ENCODE measurements at regions not wholly inside any gene's neighbourhood (a gene's known extent, or its start where the extent isn't known, plus 50 kb on each side); places are given as distances from the start of the nearest gene placed in this dataset.

DNA sequence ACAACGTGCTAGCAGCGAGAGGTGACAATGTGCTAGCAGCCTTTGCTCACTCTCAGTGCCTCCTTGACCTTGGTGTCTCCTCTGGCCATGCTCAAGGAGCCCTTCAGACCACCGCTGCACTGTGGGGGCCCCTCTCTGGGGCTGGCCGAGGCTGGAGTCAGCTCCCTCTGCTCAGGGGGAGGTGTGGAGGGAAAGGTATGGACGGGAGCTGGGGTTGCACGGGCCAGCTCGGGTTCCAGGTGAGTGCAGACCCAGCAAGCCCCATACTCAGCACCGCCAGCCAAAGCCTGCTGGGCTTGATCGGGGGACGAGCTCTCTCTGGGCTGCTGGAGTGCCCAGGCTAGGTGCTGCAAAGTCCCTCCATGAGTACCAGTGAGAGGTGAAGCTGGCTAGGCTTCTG is 180.2 kb downstream of the TRIM36 start:
- Mint-ChIP-seq H3K27me3 (ENCODE audit: unreplicated experiment) (no peaks in the 10 kb centered on the region), H3K4me1 (ENCODE audit: unreplicated experiment) (no peaks in the 10 kb centered on the region), H3K9me3 (ENCODE audit: unreplicated experiment) (peaks cover 6% of the 10 kb centered on the region), H3K27ac (ENCODE audit: unreplicated experiment) (no peak overlapping the region), H3K36me3 (ENCODE audit: unreplicated experiment) (no peaks in the 10 kb centered on the region), H3K4me3 (ENCODE audit: unreplicated experiment) (no peak overlapping the region)
- TF ChIP-seq, protein P1, sequence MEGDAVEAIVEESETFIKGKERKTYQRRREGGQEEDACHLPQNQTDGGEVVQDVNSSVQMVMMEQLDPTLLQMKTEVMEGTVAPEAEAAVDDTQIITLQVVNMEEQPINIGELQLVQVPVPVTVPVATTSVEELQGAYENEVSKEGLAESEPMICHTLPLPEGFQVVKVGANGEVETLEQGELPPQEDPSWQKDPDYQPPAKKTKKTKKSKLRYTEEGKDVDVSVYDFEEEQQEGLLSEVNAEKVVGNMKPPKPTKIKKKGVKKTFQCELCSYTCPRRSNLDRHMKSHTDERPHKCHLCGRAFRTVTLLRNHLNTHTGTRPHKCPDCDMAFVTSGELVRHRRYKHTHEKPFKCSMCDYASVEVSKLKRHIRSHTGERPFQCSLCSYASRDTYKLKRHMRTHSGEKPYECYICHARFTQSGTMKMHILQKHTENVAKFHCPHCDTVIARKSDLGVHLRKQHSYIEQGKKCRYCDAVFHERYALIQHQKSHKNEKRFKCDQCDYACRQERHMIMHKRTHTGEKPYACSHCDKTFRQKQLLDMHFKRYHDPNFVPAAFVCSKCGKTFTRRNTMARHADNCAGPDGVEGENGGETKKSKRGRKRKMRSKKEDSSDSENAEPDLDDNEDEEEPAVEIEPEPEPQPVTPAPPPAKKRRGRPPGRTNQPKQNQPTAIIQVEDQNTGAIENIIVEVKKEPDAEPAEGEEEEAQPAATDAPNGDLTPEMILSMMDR (IDR thresholded peaks at IDR 0.05): no peak
- no peak for DNase-seq (ENCODE audit: extremely low spot score, unreplicated experiment)

DNA sequence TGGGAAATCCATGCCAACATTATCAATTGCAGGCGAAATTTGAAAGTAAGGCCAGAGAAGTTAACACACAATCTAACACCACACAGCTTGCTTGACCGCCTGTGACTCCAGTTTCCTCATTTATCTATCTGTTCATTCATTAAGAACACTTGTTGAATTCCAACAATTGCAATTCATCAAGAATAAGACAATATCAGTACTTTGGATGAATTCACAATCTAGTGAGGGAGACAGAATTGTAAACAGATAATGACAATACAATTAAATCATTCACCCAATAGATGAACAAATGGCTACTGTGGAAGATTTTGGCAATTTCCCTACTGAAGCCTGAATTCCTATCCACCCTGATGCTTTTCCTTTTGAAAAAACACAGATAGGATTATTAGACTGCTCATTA is 181.6 kb downstream of the TRIM36 start:
- H3K27me3 Mint-ChIP-seq (ENCODE audit: unreplicated experiment): no peaks in the 10 kb centered on the region
- H3K27ac Mint-ChIP-seq (ENCODE audit: unreplicated experiment): no peak overlapping the region
- no peak for DNase-seq (ENCODE audit: extremely low spot score, unreplicated experiment)
- TF ChIP-seq, protein P1 (IDR thresholded peaks at IDR 0.05): no peak
- H3K4me3 Mint-ChIP-seq (ENCODE audit: unreplicated experiment): no peak overlapping the region
- peaks cover 6% of the 10 kb centered on the region for H3K9me3 Mint-ChIP-seq (ENCODE audit: unreplicated experiment)
- H3K4me1 Mint-ChIP-seq (ENCODE audit: unreplicated experiment): no peaks in the 10 kb centered on the region
- H3K36me3 Mint-ChIP-seq (ENCODE audit: unreplicated experiment): no peaks in the 10 kb centered on the region

GRCh38 chr5:114984796-114985195 is 184.9 kb downstream of the TRIM36 start:
- no peaks in the 10 kb centered on the region for H3K27me3 Mint-ChIP-seq (ENCODE audit: unreplicated experiment)
- H3K36me3 Mint-ChIP-seq (ENCODE audit: unreplicated experiment): no peaks in the 10 kb centered on the region
- no peak overlapping the region for H3K4me3 Mint-ChIP-seq (ENCODE audit: unreplicated experiment)
- no peaks in the 10 kb centered on the region for H3K9me3 Mint-ChIP-seq (ENCODE audit: unreplicated experiment)
- no peak overlapping the region for H3K27ac Mint-ChIP-seq (ENCODE audit: unreplicated experiment)
- no peak for DNase-seq (ENCODE audit: extremely low spot score, unreplicated experiment)
- no peaks in the 10 kb centered on the region for H3K4me1 Mint-ChIP-seq (ENCODE audit: unreplicated experiment)
- TF ChIP-seq, protein P1 (IDR thresholded peaks at IDR 0.05): no peak

DNA sequence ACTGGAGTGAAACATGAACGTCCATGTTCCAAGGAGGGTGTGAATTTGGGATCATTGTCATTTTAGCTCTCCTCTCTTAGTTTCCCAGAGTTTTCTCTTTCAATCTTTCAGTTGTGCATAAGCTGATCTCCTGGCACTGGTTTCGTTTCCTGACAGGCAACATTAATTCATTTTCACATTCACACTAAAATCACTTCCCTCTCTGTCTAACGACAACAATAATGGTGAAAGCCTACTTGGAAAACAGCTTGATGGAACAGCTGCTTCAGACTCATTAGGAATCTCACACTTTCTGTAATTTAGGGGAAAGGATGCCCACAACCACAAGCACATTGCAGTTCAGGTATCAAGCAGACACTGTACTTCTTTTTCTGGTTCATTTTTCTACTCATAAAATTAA is 188.6 kb downstream of the TRIM36 start:
- DNase-seq (ENCODE audit: extremely low spot score, unreplicated experiment): no peak
- Mint-ChIP-seq H3K4me1 (ENCODE audit: unreplicated experiment) (no peaks in the 10 kb centered on the region), H3K4me3 (ENCODE audit: unreplicated experiment) (no peak overlapping the region), H3K27ac (ENCODE audit: unreplicated experiment) (no peak overlapping the region), H3K36me3 (ENCODE audit: unreplicated experiment) (no peaks in the 10 kb centered on the region), H3K9me3 (ENCODE audit: unreplicated experiment) (no peaks in the 10 kb centered on the region), H3K27me3 (ENCODE audit: unreplicated experiment) (no peaks in the 10 kb centered on the region)
- TF ChIP-seq, protein P1 (IDR thresholded peaks at IDR 0.05): no peak

GRCh38 chr5:114977979-114978573 is 191.6 kb downstream of the TRIM36 start:
- H3K27ac Mint-ChIP-seq (ENCODE audit: unreplicated experiment): no peak overlapping the region
- TF ChIP-seq, protein P1 (IDR thresholded peaks at IDR 0.05): no peak

More at GRCh38 chr5:114977979-114978573, 191.6 kb downstream of the TRIM36 start:
- Mint-ChIP-seq H3K4me3 (ENCODE audit: unreplicated experiment) (no peak overlapping the region), H3K9me3 (ENCODE audit: unreplicated experiment) (no peaks in the 10 kb centered on the region), H3K4me1 (ENCODE audit: unreplicated experiment) (no peaks in the 10 kb centered on the region), H3K36me3 (ENCODE audit: unreplicated experiment) (no peaks in the 10 kb centered on the region), H3K27me3 (ENCODE audit: unreplicated experiment) (no peaks in the 10 kb centered on the region)
- DNase-seq (ENCODE audit: extremely low spot score, unreplicated experiment): no peak
